ENCODE measurements at regions not wholly inside any gene's neighbourhood (a gene's known extent, or its start where the extent isn't known, plus 50 kb on each side); places are given as distances from the start of the nearest gene placed in this dataset.

DNA sequence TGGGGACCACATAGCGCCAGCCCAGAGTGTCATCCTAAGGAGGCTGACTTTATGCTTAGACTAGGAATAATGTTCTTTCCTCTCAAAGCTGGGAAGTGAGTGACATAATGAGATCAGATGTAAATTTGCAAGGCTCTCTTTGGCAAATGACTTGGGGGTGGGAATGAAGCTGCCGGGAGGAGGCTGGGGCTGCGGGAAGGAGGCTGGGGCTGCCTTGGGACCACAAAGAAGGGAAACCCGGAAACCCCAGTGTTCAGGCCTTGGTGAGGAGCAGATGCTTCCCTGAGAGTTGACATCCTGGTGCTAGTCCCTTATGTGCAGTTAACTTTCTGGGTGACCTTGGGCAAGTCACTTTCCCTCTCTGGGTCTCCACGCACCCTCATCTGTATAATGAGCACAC is 182.0 kb downstream of the CHST1 start:
- TF ChIP-seq, protein P1, sequence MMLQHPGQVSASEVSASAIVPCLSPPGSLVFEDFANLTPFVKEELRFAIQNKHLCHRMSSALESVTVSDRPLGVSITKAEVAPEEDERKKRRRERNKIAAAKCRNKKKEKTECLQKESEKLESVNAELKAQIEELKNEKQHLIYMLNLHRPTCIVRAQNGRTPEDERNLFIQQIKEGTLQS (IDR thresholded peaks at IDR 0.05), result no peak
- TF ChIP-seq RAD21 (IDR thresholded peaks at IDR 0.05) (no peak), TAF1 (conservative IDR thresholded peaks at IDR 0.05) (no peak), FOXA1 (IDR thresholded peaks at IDR 0.05) (no peak), GABPA (IDR thresholded peaks at IDR 0.05 in 1 of 2, conservative IDR thresholded peaks at IDR 0.05 in 1 of 2) (no peak), JUND (IDR thresholded peaks at IDR 0.05) (no peak), EGR1 (IDR thresholded peaks at IDR 0.05; ENCODE audit: low read depth in 2 of 2) (no peak), HNF4A (conservative IDR thresholded peaks at IDR 0.05) (no peak), SP1 (IDR thresholded peaks at IDR 0.05) (no peak), YY1 (IDR thresholded peaks at IDR 0.05) (no peak)
- TF ChIP-seq, protein P2, sequence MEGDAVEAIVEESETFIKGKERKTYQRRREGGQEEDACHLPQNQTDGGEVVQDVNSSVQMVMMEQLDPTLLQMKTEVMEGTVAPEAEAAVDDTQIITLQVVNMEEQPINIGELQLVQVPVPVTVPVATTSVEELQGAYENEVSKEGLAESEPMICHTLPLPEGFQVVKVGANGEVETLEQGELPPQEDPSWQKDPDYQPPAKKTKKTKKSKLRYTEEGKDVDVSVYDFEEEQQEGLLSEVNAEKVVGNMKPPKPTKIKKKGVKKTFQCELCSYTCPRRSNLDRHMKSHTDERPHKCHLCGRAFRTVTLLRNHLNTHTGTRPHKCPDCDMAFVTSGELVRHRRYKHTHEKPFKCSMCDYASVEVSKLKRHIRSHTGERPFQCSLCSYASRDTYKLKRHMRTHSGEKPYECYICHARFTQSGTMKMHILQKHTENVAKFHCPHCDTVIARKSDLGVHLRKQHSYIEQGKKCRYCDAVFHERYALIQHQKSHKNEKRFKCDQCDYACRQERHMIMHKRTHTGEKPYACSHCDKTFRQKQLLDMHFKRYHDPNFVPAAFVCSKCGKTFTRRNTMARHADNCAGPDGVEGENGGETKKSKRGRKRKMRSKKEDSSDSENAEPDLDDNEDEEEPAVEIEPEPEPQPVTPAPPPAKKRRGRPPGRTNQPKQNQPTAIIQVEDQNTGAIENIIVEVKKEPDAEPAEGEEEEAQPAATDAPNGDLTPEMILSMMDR (IDR thresholded peaks at IDR 0.05; ENCODE audit: low read depth, low read length, missing input control), result no peak
- TF ChIP-seq, protein P3, sequence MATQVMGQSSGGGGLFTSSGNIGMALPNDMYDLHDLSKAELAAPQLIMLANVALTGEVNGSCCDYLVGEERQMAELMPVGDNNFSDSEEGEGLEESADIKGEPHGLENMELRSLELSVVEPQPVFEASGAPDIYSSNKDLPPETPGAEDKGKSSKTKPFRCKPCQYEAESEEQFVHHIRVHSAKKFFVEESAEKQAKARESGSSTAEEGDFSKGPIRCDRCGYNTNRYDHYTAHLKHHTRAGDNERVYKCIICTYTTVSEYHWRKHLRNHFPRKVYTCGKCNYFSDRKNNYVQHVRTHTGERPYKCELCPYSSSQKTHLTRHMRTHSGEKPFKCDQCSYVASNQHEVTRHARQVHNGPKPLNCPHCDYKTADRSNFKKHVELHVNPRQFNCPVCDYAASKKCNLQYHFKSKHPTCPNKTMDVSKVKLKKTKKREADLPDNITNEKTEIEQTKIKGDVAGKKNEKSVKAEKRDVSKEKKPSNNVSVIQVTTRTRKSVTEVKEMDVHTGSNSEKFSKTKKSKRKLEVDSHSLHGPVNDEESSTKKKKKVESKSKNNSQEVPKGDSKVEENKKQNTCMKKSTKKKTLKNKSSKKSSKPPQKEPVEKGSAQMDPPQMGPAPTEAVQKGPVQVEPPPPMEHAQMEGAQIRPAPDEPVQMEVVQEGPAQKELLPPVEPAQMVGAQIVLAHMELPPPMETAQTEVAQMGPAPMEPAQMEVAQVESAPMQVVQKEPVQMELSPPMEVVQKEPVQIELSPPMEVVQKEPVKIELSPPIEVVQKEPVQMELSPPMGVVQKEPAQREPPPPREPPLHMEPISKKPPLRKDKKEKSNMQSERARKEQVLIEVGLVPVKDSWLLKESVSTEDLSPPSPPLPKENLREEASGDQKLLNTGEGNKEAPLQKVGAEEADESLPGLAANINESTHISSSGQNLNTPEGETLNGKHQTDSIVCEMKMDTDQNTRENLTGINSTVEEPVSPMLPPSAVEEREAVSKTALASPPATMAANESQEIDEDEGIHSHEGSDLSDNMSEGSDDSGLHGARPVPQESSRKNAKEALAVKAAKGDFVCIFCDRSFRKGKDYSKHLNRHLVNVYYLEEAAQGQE (IDR thresholded peaks at IDR 0.05), result no peak

All from liver (tissue), 3 donors.